MM.1S (cell line): ENCODE measurements at regions not wholly inside any gene's neighbourhood (a gene's known extent, or its start where the extent isn't known, plus 50 kb on each side); places are given as distances from the start of the nearest gene placed in this dataset.

Source experiments
- CTCF ChIP-seq: fragments of 300-600 bp; sonication (generic); IDR thresholded peaks from 2 replicates; pipeline ENCODE4 v1.5.1; 2016; ENCODE audit warnings: antibody characterized with exemption, low read length, mixed read lengths
- EZH2 ChIP-seq: fragments of 300-600 bp; sonication (generic); optimal IDR thresholded peaks from 2 replicates; pipeline ENCODE3; 2017; ENCODE audit warnings: low read depth, mild to moderate bottlenecking, antibody characterized with exemption, low read length, mixed read lengths
- EZH2phosphoT487 ChIP-seq: fragments of 300-600 bp; sonication (generic); IDR thresholded peaks from 2 replicates; pipeline ENCODE4 v1.6.1; 2018; ENCODE audit warnings: antibody characterized with exemption, low read length

GRCh38 chr7:20479706-20480105 lies 135.8 kb upstream of the ABCB5 start:
- no peak for TF ChIP-seq CTCF
- TF ChIP-seq EZH2 = no peak
- TF ChIP-seq EZH2phosphoT487 = no peak
